TTC549 (cell line): ENCODE measurements at regions not wholly inside any gene's neighbourhood (a gene's known extent, or its start where the extent isn't known, plus 50 kb on each side); places are given as distances from the start of the nearest gene placed in this dataset.

ENCODE experiments used
- FAIRE-seq: peaks from 2 replicates; lab custom pipeline; 2012; peaks lifted over from hg19 to GRCh38; lab: Jason Lieb, UNC

- no peak for FAIRE-seq
Measured at GRCh38 chr16:73879621-73880020, 417.0 kb upstream of the PSMD7 start.

GRCh38 chr16:73878611-73879010 lies 418.0 kb upstream of the PSMD7 start:
- FAIRE-seq: peak; percentile 96

- FAIRE-seq: no peak
Measured at GRCh38 chr16:73877150-73877549, 419.5 kb upstream of the PSMD7 start.

GRCh38 chr16:73875996-73876690 lies 420.5 kb upstream of the PSMD7 start:
- no peak for FAIRE-seq

- no peak for FAIRE-seq
Measured at GRCh38 chr16:73874324-73874723, 422.3 kb upstream of the PSMD7 start.

- no peak for FAIRE-seq
Measured at GRCh38 chr16:73873643-73874042, 423.0 kb upstream of the PSMD7 start.

GRCh38 chr16:73872856-73873255 lies 423.8 kb upstream of the PSMD7 start:
- no peak for FAIRE-seq

GRCh38 chr16:73871088-73871733 lies 425.4 kb upstream of the PSMD7 start:
- FAIRE-seq: no peak

GRCh38 chr16:73869126-73869525 lies 427.5 kb upstream of the PSMD7 start:
- FAIRE-seq: no peak

GRCh38 chr16:73864868-73865267 lies 431.7 kb upstream of the PSMD7 start:
- no peak for FAIRE-seq

GRCh38 chr16:73858326-73858725 lies 438.3 kb upstream of the PSMD7 start:
- FAIRE-seq: no peak

- no peak for FAIRE-seq
Measured at GRCh38 chr16:73853968-73854367, 442.6 kb upstream of the PSMD7 start.

- FAIRE-seq: no peak
Measured at GRCh38 chr16:73852561-73852960, 444.1 kb upstream of the PSMD7 start.

GRCh38 chr16:73848993-73849392 lies 447.6 kb upstream of the PSMD7 start:
- FAIRE-seq: no peak

GRCh38 chr16:73847090-73847489 lies 449.5 kb upstream of the PSMD7 start:
- FAIRE-seq: no peak

- no peak for FAIRE-seq
Measured at GRCh38 chr16:73846356-73846755, 450.3 kb upstream of the PSMD7 start.

GRCh38 chr16:73846007-73846330 lies 450.6 kb upstream of the PSMD7 start:
- no peak for FAIRE-seq

- FAIRE-seq: no peak
Measured at GRCh38 chr16:73845238-73846006, 451.2 kb upstream of the PSMD7 start.

- no peak for FAIRE-seq
Measured at GRCh38 chr16:73840728-73841127, 455.9 kb upstream of the PSMD7 start.

- no peak for FAIRE-seq
Measured at GRCh38 chr16:73831220-73831619, 465.4 kb upstream of the PSMD7 start.

GRCh38 chr16:73823205-73823849 lies 473.3 kb upstream of the PSMD7 start:
- FAIRE-seq: no peak

GRCh38 chr16:73817526-73818324 lies 478.9 kb upstream of the PSMD7 start:
- FAIRE-seq: no peak
